ENCODE measurements at regions not wholly inside any gene's neighbourhood (a gene's known extent, or its start where the extent isn't known, plus 50 kb on each side); places are given as distances from the start of the nearest gene placed in this dataset.
A peak's percentile ranks its signal among the peaks of the same experiment; 100 is the strongest.

- no peaks in the 10 kb centered on the region for H3K36me3 ChIP-seq
- TF ChIP-seq Cebpa-rat (IDR thresholded peaks at IDR 0.05): no peak
- no peak overlapping the region for H3K4me3 ChIP-seq
Measured at GRCh38 chr9:88818495-88819201, 172.6 kb upstream of the S1PR3 start.

GRCh38 chr9:88819476-88819875 lies 171.8 kb upstream of the S1PR3 start:
- Histone ChIP-seq H3K27me3 (peaks cover 0 to 83% (median 0%) of the 10 kb centered on the region in 11 experiments; a peak in 7 of 22 replicates), H3K9ac (no peak overlapping the region), H3K9me3 (replicated peaks in 1 of 11) (peaks cover 4 to 23% (median 13%) of the 10 kb centered on the region in 11 experiments; a peak in 18 of 22 replicates), H3K36me3 (no peaks in the 10 kb centered on the region), H3K4me1 (peaks cover 0 to 27% (median 19%) of the 10 kb centered on the region in 10 experiments; a peak in 15 of 20 replicates), H3K27ac (no peak overlapping the region), H4K20me1 (peaks cover 0 to 13% (median 0%) of the 10 kb centered on the region in 11 experiments; a peak in 4 of 22 replicates), H3K4me2 (peak overlapping the region in 8 of 11 experiments; percentile 48 to 87 (median 76); a peak in 16 of 22 replicates), H3K4me3 (no peak overlapping the region)
- no peak for TF ChIP-seq Cebpa-rat (IDR thresholded peaks at IDR 0.05)

More at GRCh38 chr9:88818495-88819201, 172.6 kb upstream of the S1PR3 start:
- peaks cover 0 to 14% (median 0%) of the 10 kb centered on the region in 11 experiments; a peak in 4 of 22 replicates for H4K20me1 ChIP-seq
- H3K4me2 ChIP-seq: peak overlapping the region in 9 of 11 experiments; percentile 16 to 87 (median 74); a peak in 17 of 22 replicates
- H3K4me1 ChIP-seq: peaks cover 0 to 27% (median 19%) of the 10 kb centered on the region in 10 experiments; a peak in 15 of 20 replicates
- H3K27me3 ChIP-seq: peaks cover 0 to 83% (median 0%) of the 10 kb centered on the region in 11 experiments; a peak in 7 of 22 replicates
- no peak overlapping the region for H3K9ac ChIP-seq
- no peak overlapping the region for H3K27ac ChIP-seq
- peaks cover 4 to 17% (median 13%) of the 10 kb centered on the region in 11 experiments; a peak in 18 of 22 replicates for H3K9me3 ChIP-seq (replicated peaks in 1 of 11)

- H3K27me3 ChIP-seq: peaks cover 0 to 83% (median 0%) of the 10 kb centered on the region in 11 experiments; a peak in 7 of 22 replicates
- H3K27ac ChIP-seq: no peak overlapping the region
- H3K4me3 ChIP-seq: no peak overlapping the region
- TF ChIP-seq Cebpa-rat (IDR thresholded peaks at IDR 0.05): no peak
- peaks cover 4 to 23% (median 13%) of the 10 kb centered on the region in 11 experiments; a peak in 18 of 22 replicates for H3K9me3 ChIP-seq (replicated peaks in 1 of 11)
- H3K4me2 ChIP-seq: peak overlapping the region in 7 of 11 experiments; percentile 8 to 87 (median 77); a peak in 10 of 22 replicates
- peaks cover 0 to 7% (median 0%) of the 10 kb centered on the region in 11 experiments; a peak in 3 of 22 replicates for H4K20me1 ChIP-seq
- H3K36me3 ChIP-seq: no peaks in the 10 kb centered on the region
- no peak overlapping the region for H3K9ac ChIP-seq
- peaks cover 0 to 27% (median 19%) of the 10 kb centered on the region in 10 experiments; a peak in 15 of 20 replicates for H3K4me1 ChIP-seq
Measured at GRCh38 chr9:88820055-88820454, 171.2 kb upstream of the S1PR3 start.

- Histone ChIP-seq H3K4me2 (no peak overlapping the region), H3K4me1 (peaks cover 0 to 25% (median 19%) of the 10 kb centered on the region in 10 experiments; a peak in 15 of 20 replicates), H3K4me3 (no peak overlapping the region), H3K27me3 (peaks cover 0 to 83% (median 0%) of the 10 kb centered on the region in 11 experiments; a peak in 8 of 22 replicates), H3K9ac (no peak overlapping the region), H3K36me3 (no peaks in the 10 kb centered on the region), H3K9me3 (replicated peaks in 1 of 11) (peaks cover 4 to 34% (median 13%) of the 10 kb centered on the region in 11 experiments; a peak in 18 of 22 replicates), H3K27ac (no peak overlapping the region), H4K20me1 (peaks cover 0 to 7% (median 0%) of the 10 kb centered on the region in 11 experiments; a peak in 3 of 22 replicates)
- no peak for TF ChIP-seq Cebpa-rat (IDR thresholded peaks at IDR 0.05)
Measured at GRCh38 chr9:88821033-88821745, 170.1 kb upstream of the S1PR3 start.

GRCh38 chr9:88821746-88822106 lies 169.5 kb upstream of the S1PR3 start:
- Histone ChIP-seq H3K27me3 (peaks cover 0 to 85% (median 0%) of the 10 kb centered on the region in 11 experiments; a peak in 8 of 22 replicates), H3K4me2 (no peak overlapping the region), H3K27ac (no peak overlapping the region), H4K20me1 (peaks cover 0 to 7% (median 0%) of the 10 kb centered on the region in 11 experiments; a peak in 4 of 22 replicates), H3K9ac (no peak overlapping the region), H3K4me1 (peaks cover 0 to 25% (median 18%) of the 10 kb centered on the region in 10 experiments; a peak in 15 of 20 replicates), H3K4me3 (no peak overlapping the region), H3K9me3 (replicated peaks in 1 of 11) (peaks cover 4 to 38% (median 13%) of the 10 kb centered on the region in 11 experiments; a peak in 18 of 22 replicates), H3K36me3 (no peaks in the 10 kb centered on the region)
- no peak for TF ChIP-seq Cebpa-rat (IDR thresholded peaks at IDR 0.05)

- Histone ChIP-seq H3K9me3 (replicated peaks in 1 of 11) (peaks cover 4 to 38% (median 13%) of the 10 kb centered on the region in 11 experiments; a peak in 18 of 22 replicates), H3K4me3 (no peak overlapping the region), H3K4me2 (no peak overlapping the region), H4K20me1 (peaks cover 0 to 18% (median 0%) of the 10 kb centered on the region in 11 experiments; a peak in 5 of 22 replicates), H3K36me3 (no peaks in the 10 kb centered on the region), H3K27ac (no peak overlapping the region), H3K4me1 (peaks cover 0 to 7% (median 5%) of the 10 kb centered on the region in 10 experiments; a peak in 11 of 20 replicates), H3K27me3 (peaks cover 0 to 91% (median 0%) of the 10 kb centered on the region in 11 experiments; a peak in 9 of 22 replicates), H3K9ac (no peak overlapping the region)
- TF ChIP-seq Cebpa-rat (IDR thresholded peaks at IDR 0.05): no peak
Measured at GRCh38 chr9:88824711-88825110, 166.6 kb upstream of the S1PR3 start.

GRCh38 chr9:88826181-88826580 lies 165.1 kb upstream of the S1PR3 start:
- Histone ChIP-seq H3K27ac (no peak overlapping the region), H3K27me3 (peaks cover 0 to 98% (median 0%) of the 10 kb centered on the region in 11 experiments; a peak in 9 of 22 replicates), H3K36me3 (no peaks in the 10 kb centered on the region), H3K9me3 (replicated peaks in 1 of 11) (peaks cover 4 to 38% (median 13%) of the 10 kb centered on the region in 11 experiments; a peak in 18 of 22 replicates), H3K4me2 (no peak overlapping the region), H3K4me3 (no peak overlapping the region), H3K4me1 (peaks cover 0 to 5% (median 2%) of the 10 kb centered on the region in 10 experiments; a peak in 12 of 20 replicates), H4K20me1 (peaks cover 0 to 23% (median 0%) of the 10 kb centered on the region in 11 experiments; a peak in 6 of 22 replicates), H3K9ac (no peak overlapping the region)
- no peak for TF ChIP-seq Cebpa-rat (IDR thresholded peaks at IDR 0.05)

- Histone ChIP-seq H3K27me3 (peaks cover 0 to 100% (median 0%) of the 10 kb centered on the region in 11 experiments; a peak in 9 of 22 replicates), H3K4me1 (peaks cover 2 to 11% (median 8%) of the 10 kb centered on the region in 10 experiments; a peak in 13 of 20 replicates), H3K4me3 (no peak overlapping the region), H3K9ac (no peak overlapping the region), H4K20me1 (peaks cover 0 to 29% (median 0%) of the 10 kb centered on the region in 11 experiments; a peak in 7 of 22 replicates), H3K36me3 (no peaks in the 10 kb centered on the region), H3K27ac (no peak overlapping the region), H3K9me3 (replicated peaks in 1 of 11) (peaks cover 1 to 32% (median 8%) of the 10 kb centered on the region in 11 experiments; a peak in 18 of 22 replicates), H3K4me2 (no peak overlapping the region)
- TF ChIP-seq Cebpa-rat (IDR thresholded peaks at IDR 0.05): no peak
Measured at GRCh38 chr9:88826771-88827181, 164.5 kb upstream of the S1PR3 start.
